Right ventricle myocardium superior (tissue), 1 donor: ENCODE measurements at regions not wholly inside any gene's neighbourhood (a gene's known extent, or its start where the extent isn't known, plus 50 kb on each side); places are given as distances from the start of the nearest gene placed in this dataset.
"Not testable (repeated sequence)": the region's sequence is repeated elsewhere in the genome, so short reads cannot be mapped to it uniquely, and the experiment has no call there.

Experiments
- ATAC-seq: fragments of 200-7000 bp; cut with Tn5 transposase; one replicate; pipeline ENCODE4 v1.9.1; 2020; ENCODE audit warnings: mild to moderate bottlenecking; ENCODE audit not compliant: poor library complexity
- DNase-seq: peaks from one replicate; pipeline ENCODE4 v3.0.0-alpha.2; 2020
- intact Hi-C: fragments of 100-400 bp; cut with DNase I; formaldehyde crosslinking; loops from one replicate; pipeline ENCODE4 v1.11.2; 2022
- donor health status: DM: no; HTN: yes; CAD: no; lungs with severe emphysema.

DNA sequence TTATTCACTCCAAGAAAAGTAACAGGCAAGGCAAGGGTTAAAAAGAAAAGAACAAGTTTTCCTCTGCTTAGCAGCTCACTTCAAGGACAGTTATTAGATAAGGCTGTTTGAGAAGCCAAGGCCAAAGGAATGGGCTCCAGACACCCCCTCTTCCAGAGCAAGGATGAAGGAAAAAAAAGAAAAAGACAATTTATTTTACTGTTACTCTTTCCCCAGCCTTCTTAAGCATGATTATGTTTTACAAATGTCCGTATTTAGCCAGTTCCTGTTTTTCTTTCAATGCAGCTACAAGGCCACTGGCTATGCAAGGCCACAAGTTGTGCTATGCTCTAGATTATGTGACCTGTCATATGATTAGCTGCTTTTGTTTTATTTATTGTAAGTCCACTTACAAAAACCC lies 106.5 kb upstream of the SIMC1 start:
- no peak for ATAC-seq
- no peak for DNase-seq
- intact Hi-C loops: no loop called here

DNA sequence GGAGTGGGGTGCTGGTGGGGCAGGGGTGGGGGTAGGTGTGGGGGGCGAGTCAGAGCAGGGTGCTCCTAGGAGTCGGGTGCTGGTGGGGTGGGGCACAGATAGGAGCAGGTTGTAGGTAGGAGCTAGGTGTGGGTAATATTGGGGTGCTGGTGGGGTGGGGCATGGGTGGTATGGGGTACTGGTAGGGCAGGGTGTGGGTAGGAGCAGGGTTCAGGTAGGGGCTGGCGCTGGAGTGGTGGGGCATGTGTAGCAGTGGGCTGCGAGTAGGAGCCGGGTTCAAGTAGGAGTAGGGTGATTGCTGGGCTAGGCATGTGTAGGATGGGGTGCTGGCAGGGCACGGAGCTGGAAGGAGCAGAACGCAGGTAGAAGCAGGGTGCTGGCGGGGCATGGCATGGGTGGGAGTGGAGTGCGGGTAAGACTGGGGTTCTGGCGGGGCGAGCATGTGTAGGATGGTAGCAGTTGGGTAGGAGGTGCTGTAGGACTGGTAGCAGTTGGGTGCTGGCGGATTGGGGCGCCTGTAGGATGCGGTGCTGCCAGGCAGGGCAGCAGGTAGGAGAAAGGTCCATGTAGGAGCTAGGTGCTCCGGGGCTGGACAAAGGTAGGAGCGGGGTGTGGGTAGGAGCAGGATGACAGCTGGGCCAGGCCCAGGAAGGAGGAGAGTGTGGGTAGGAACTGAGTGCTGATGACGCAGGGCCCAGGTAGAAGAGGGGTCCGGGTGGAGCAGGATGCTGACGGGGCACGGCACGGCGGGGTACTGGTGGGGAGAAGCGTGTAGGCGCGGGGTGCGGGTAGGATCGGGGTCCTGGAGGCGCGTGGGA lies 105.5 kb upstream of the SIMC1 start:
- no peak for ATAC-seq

DNA sequence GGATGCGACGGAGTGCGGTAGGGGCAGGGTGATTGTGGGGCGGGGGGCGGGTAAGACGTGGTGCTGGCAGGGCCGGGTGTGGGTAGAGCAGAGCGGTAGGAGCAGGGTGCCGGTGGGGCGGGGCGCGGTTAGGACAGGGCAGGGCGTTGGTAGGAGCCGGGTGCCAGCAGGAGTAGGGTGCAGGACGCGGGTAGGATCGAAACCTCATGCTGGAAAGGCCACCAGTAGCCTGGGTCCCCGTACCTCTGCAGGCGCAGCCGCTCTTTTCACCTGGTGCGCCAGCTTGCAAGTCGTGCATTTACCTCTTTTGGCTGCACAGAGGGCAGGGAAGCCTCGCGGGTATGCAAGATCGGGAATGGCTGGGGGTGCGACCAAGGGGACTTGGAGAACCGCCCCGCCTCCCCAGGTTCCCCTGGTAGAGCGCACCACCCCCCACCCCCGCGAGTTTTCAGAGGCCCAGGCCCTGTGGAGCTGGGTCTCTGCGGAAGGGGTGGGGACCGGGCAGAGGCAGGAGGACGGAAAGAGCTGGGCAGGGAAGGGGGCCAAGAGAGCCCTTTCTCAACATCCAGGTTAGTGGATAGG lies 104.8 kb upstream of the SIMC1 start:
- DNase-seq (no peak), ATAC-seq (no peak)
- intact Hi-C loops: no loop called here

More for the DNA sequence above, 105.5 kb upstream of the SIMC1 start:
- DNase-seq: no peak
- intact Hi-C loops: no loop called here

DNA sequence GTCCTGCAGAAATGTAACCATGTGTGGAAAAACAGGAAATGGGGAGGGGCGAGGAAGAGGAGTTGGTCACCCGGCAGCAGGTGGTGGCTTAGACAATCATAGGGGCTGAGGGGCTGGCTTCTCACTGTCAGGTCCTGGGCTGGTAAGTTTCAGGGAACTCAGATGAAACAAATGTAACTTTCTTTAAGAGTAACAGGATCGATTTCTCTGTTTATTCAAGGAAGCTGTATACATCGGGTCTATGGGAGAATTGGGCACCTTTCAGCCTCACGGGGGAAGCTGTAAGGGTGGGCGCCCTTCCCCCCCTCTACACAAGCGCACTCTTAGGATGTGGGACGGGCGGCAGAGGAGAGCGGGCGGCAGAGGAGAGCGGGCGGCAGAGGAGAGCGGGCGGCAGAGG lies 104.3 kb upstream of the SIMC1 start:
- ATAC-seq: no peak
- intact Hi-C loops: no loop called here
- no peak for DNase-seq

DNA sequence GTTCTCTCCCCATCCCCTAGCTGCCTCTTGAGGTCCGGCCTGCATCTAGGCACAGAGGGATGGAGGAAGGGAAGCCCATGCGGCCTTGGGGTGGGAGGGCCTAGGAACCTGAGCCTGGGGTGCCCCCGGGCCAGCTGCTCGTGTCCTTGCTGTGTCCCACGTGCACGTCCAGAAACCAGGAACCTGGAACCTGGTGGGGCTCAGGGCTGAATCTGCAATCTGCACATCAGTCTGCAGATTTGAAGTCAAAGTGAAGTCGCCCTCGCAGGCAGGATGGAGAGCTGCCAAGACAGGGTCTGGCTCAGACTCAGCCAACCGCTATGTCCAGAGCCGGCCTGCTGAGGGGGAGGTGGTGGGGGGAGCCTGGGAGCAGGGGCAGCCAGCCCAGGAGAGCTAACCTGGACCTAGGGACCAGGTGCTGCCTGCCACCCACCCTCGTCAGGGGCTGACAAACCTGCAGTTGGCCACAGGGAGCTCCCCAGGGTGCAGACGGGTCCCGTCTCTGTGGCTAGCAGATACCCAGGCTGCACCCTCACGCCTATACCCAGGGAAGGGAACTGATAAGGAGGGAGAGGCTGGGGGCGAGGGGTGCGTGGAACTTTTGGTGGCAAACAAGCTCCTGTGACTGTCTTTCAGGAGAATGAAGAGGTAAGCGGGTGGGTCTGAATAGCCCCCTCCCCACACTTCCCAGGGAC lies 103.5 kb upstream of the SIMC1 start:
- ATAC-seq: no peak
- no peak for DNase-seq
- intact Hi-C loops: no loop called here

DNA sequence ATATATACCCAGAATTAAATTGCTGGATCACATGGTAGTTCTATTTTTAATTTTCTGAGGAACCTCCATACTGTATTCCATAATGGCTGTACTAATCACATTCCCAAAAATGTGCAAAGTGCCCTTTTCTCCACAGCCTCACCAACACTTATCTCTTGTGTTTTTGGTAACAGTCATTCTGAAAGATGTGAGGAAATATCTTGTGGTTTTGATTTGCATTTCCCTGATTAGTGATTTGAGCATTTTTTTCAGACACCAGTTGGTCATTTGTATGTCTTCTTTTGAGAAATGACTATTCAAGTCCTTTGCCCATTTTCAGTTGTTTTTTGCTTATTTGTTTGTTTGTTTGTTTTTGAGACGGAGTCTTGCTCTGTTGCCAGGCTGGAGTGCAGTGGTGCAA lies 98.1 kb upstream of the SIMC1 start:
- intact Hi-C loops: not testable (repeated sequence)

DNA sequence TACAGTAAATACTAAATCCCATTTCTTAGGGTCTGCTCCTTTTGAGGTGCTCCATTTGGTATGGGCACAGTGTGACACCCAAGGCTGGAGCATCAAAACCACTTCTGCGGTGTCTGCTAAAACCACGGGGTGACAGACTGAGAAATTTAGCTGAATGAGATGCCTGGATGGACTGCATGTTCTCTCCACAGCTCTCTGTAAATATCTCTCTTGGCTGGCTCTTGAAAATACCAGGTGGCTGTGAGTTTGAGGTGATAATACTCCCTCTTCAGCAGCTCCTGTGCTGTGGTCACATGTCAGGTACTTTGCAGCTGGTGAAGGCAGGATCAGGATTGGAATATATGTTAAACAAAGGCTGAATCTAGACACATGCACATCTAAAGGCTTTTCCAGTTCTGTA lies 93.7 kb upstream of the SIMC1 start:
- ATAC-seq (no peak), DNase-seq (no peak)
- intact Hi-C loops: no loop called here

More for the DNA sequence above, 98.1 kb upstream of the SIMC1 start:
- DNase-seq, ATAC-seq: not testable (repeated sequence)

DNA sequence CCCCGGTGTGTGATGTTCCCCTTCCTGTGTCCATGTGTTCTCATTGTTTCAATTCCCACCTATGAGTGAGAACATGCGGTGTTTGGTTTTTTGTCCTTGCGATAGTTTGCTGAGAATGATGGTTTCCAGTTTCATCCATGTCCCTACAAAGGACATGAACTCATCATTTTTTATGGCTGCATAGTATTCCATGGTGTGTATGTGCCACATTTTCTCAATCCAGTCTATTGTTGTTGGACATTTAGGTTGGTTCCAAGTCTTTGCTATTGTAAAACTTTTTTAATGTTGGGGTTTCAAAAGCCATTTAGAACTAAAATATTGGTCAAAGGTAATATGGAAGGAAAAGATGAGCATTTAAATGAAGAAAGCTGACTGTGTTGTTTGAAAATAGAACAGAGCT lies 88.3 kb upstream of the SIMC1 start:
- intact Hi-C loops, ATAC-seq, DNase-seq: not testable (repeated sequence)

DNA sequence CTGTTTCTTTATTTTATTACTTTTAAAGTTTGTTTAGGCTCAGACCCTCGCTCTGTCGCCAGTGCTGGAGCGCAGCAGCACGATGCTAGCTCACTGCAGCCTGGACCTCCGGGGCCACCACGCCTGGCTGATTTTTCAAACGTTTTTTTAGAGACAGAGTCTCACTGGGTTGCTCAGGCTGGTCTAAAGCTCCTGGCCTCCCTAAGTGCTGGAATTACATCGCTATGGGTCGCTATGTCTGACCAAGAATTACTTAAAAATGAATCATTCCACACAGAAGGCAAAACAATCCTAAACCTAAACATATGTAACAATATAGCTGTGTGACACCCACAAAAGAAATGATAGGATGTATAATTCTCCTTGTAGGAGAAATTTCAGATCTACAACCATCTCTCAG lies 86.9 kb upstream of the SIMC1 start:
- no peak for DNase-seq
- no peak for ATAC-seq
- intact Hi-C loops: no loop called here

DNA sequence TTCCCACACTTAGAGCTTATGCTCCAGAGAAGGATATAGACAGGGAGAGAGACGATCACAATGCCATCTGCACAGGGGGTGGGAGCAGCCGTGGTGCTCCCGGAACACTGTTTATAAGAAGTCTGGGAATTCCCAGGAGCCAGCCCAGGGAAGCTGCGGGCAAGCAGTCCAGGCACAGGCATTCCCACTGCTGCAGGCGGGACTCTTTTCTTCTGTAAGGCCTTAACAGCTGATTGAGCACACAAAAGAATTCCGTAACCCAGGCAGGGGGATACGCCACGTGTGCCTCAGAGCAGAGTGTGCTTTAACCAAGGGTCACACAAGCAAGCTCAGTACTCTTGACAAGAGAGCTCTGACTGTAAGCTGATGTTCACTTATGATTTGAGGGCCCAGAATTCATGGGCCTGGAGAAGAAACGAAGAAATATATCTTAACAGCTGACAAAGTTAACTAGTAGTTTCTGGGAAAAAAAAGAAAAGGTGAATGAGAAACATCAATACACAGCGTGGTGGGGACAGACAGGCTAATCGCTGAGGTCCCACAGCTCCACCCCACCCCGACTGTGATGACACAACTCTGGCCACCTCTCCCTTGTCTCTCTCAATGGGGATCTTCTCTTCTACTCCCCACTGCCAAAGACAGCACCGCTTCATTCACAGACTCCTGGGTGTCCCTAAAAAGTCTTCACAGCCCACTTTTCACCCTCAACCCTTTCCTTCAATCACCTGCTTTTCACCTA lies 85.9 kb upstream of the SIMC1 start:
- DNase-seq (no peak), ATAC-seq (no peak)
- intact Hi-C loops: no loop called here

DNA sequence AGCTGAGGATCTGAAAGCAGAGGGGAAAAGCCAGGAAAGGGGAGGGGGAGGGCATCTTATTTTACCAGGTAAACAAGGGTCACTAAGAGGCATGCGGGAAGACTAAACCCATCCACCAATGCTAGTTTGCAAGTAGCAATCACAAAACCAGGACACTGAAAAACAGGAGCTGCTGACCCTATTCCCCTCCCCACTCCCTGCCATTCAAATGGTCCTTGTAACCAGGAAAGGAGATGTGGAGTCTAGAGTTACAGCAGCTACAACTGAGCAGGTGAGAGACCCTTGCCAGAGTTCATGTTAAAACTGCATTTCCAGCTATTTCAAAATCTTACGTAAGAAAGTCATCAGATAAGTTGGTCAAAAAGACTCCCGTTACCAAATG lies 85.3 kb upstream of the SIMC1 start:
- intact Hi-C loops: no loop called here
- DNase-seq (no peak), ATAC-seq (no peak)

DNA sequence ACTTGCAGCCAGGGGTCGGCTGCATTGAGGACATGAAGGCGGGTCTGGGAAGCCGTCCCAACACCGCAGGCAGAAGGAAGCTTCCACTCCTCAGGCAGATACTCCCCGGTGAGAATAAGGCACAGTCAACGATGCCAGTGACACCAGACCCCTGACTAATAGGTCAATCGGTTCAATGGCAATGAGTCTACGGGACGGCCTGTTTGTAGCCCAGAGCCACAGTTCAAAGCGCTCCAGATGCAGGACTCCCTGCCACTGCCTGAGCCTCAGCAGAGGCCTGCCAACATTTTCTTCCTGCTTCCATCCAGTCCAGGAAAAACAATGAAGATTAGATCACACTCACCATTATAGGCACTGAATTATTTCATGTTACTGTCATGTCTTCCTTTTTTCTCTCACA lies 84.5 kb upstream of the SIMC1 start:
- intact Hi-C loops: no loop called here
- DNase-seq: no peak
- ATAC-seq: no peak

DNA sequence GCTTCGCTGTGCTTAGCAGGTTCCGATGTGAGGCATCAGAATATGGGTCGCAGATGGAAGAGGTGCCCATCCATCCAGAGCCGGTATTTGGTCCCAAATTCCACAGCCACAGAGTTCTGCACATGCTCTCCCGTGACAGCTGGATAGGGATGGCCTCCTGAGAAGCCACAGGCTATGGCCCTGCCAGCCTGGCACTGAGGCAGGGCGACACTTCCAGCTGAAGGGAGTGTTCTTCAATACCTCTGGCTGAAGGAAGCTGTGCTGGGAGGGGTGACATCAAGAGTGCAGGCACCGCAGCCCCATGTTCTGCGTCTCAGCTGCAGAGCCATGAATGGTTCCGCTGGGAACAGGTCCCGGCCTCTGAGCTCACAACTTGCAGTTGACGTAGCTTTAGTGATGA lies 83.4 kb upstream of the SIMC1 start:
- no peak for ATAC-seq

DNA sequence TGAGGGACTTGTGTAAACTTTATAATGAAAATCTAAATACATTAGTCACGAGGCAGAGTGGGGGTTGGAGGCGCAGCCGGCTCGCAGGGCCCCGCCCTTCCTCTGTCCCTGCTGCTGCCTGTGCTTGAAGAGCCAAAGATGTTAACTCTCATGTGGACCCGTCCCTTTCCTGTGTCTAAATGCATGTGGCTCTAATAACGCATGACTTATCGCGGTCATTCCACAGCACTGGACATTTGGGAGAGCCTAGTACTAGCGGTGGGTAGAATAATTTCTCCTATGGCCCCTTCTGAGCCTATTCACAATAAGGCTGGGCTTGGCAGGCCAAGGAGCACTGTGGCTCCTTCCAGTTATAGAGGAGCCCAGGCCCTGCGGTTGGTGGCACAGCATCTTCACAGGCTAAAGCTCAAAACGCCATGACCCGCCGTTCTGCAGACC lies 82.3 kb upstream of the SIMC1 start:
- intact Hi-C loops: no loop called here
- no peak for ATAC-seq
- DNase-seq: no peak

More for the DNA sequence above, 83.4 kb upstream of the SIMC1 start:
- intact Hi-C loops: no loop called here
- no peak for DNase-seq

DNA sequence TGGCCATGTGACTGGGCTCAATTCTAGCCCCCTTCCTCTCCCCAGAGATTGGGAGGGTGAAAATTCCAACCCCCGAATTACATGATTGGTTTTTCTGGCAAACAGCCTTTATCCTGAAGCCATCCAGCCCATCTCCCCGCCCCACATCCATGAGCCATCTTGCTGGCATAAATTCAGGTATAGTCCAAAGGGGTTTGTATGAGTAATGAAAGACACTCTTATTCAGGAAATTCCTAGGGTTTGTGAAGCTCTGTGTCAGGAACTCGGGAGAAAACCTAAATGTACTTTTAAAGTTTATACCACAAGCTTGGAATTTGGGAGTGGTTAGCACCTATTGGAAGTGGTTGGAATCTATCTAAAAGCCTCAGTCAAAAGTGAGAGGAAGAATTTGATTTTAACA lies 80.6 kb upstream of the SIMC1 start:
- intact Hi-C loops: no loop called here

DNA sequence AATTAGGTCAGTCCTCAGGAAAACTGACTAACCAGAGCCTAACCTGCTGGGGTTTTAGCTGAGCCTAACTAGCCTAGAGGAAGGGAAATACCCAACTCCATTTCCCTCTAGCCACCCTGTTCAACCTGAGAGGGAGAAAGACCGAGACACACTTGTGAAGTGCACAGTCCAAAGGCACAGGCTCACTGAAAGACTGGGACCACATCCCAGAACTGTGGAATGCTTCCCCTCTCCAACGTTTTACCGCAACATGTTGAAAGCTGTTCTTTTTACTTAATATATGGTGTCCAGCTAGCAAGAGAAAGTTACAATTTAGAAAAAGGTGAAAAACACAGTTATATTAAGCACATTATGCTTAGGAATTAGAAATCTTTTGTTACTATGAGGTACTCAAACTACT lies 76.8 kb upstream of the SIMC1 start:
- intact Hi-C loops: no loop called here
- DNase-seq: no peak
- ATAC-seq: no peak

More for the DNA sequence above, 80.6 kb upstream of the SIMC1 start:
- DNase-seq (no peak), ATAC-seq (no peak)

DNA sequence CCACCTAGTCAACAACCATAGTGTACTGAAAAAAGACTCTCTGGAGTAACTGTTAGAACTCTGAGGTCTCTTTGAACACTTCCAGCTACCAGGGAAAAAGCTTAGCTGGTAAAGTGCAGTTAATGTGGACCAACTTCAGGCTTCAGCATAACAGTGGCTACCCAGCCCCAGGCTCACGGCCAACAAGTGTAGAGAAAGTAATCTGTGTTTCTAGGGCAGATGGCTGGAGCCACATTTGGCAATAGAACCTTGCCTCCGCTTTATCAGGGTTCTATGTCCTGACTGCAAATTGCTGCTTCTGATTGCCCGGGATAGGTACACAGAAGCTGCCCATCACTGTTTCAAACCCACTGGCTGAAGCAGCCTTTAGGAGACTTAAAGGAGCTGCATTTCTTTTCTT lies 76.0 kb upstream of the SIMC1 start:
- intact Hi-C loops: no loop called here
- ATAC-seq (no peak), DNase-seq (no peak)

DNA sequence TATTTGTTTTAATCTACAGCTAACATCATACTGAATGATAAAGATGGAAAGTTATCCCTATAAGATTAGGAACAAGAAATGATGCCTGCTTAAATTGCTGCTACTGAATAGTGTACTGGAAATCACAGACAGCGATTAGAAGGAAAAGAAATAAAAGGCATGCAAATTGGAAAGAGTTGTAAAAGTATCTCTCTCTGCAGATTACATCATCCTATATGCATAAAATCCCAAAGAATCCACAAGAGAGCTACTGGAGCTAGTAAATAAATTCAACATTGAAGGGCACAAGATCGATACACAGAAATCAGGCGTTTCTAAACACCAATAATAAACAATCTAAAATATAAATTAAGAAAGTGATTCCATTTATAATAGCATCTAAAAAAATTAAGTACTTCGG lies 75.3 kb upstream of the SIMC1 start:
- intact Hi-C loops: no loop called here
- no peak for DNase-seq
- ATAC-seq: no peak

DNA sequence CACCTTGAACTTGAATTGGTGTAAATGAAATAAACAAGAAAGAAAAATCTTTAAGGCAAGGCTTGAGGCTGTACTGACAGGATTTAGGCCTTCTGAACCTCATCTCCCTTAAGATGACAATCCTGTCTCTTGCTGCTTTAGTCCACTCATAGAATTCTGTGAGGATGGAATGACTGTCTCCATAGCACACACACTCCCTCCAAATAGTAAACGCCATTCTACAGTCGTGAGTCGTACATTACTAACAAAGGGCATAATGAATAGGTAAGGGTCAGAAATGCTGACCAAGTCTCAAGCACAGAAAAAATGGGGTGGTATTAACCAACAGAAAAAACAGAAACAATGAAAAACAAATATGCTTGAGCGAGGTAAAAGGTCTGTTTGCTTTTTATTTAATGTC lies 71.8 kb upstream of the SIMC1 start:
- no peak for DNase-seq
- intact Hi-C loops: no loop called here
- ATAC-seq: no peak
